Activated CD8-positive, alpha-beta memory T cell treated with anti-CD3 and anti-CD28 coated beads for 1 hour (primary cell): ENCODE measurements at regions not wholly inside any gene's neighbourhood (a gene's known extent, or its start where the extent isn't known, plus 50 kb on each side); places are given as distances from the start of the nearest gene placed in this dataset.

Experiments used
- DNase-seq, 2 donors: peaks; one replicate each; pipeline ENCODE4 v3.0.0-alpha.2; 2020; ENCODE audit warnings: low read depth in 1 of 2; ENCODE audit errors: extremely low read depth in 1 of 2

- DNase-seq: no peak
These were observed 75.7 kb upstream of the LHX1 start for GRCh38 chr17:36861531-36861930.

GRCh38 chr17:36862116-36862920, 75.0 kb upstream of the LHX1 start:
- DNase-seq: no peak

- DNase-seq: no peak
These were observed 74.1 kb upstream of the LHX1 start for GRCh38 chr17:36863131-36863530.

- DNase-seq: no peak
These were observed 73.3 kb upstream of the LHX1 start for GRCh38 chr17:36863676-36864612.

- no peak for DNase-seq
These were observed 72.3 kb upstream of the LHX1 start for GRCh38 chr17:36864827-36865430.

GRCh38 chr17:36867716-36868341, 69.4 kb upstream of the LHX1 start:
- DNase-seq: no peak

GRCh38 chr17:36868777-36869176, 68.5 kb upstream of the LHX1 start:
- DNase-seq: no peak

- DNase-seq: no peak
These were observed 67.8 kb upstream of the LHX1 start for GRCh38 chr17:36869441-36869840.

- DNase-seq: no peak
These were observed 67.2 kb upstream of the LHX1 start for GRCh38 chr17:36869856-36870719.

- no peak for DNase-seq
These were observed 66.6 kb upstream of the LHX1 start for GRCh38 chr17:36870720-36870999.

- DNase-seq: no peak
These were observed 61.5 kb upstream of the LHX1 start for GRCh38 chr17:36875698-36876293.

- DNase-seq: no peak
These were observed 60.3 kb upstream of the LHX1 start for GRCh38 chr17:36876966-36877365.

- no peak for DNase-seq
These were observed 59.5 kb upstream of the LHX1 start for GRCh38 chr17:36877771-36878170.

- DNase-seq: no peak
These were observed 59.1 kb upstream of the LHX1 start for GRCh38 chr17:36878216-36878615.

GRCh38 chr17:36879027-36879426, 58.2 kb upstream of the LHX1 start:
- DNase-seq: no peak

- DNase-seq: no peak
These were observed 57.6 kb upstream of the LHX1 start for GRCh38 chr17:36879624-36880131.

- DNase-seq: no peak
These were observed 56.9 kb upstream of the LHX1 start for GRCh38 chr17:36880268-36880905.

GRCh38 chr17:36881323-36881722, 56.0 kb upstream of the LHX1 start:
- DNase-seq: no peak

- DNase-seq: no peak
These were observed 52.7 kb upstream of the LHX1 start for GRCh38 chr17:36884495-36885152.
